T-helper 17 cell (primary cell): ENCODE measurements at regions not wholly inside any gene's neighbourhood (a gene's known extent, or its start where the extent isn't known, plus 50 kb on each side); places are given as distances from the start of the nearest gene placed in this dataset.
"Not testable (repeated sequence)": the region's sequence is repeated elsewhere in the genome, so short reads cannot be mapped to it uniquely, and the experiment has no call there.

Experiments
- ATAC-seq: fragments of 150-1000 bp; cut with Tn5 transposase; 2 replicates; pipeline ENCODE4 v1.10.0; 2021; ENCODE audit warnings: mild to moderate bottlenecking, moderate library complexity
- DNase-seq, 3 donors: peaks; one replicate each; pipeline versions ENCODE4 v3.0.0 to v3.0.0-alpha.2; 2020 to 2021
- H3K9me3 ChIP-seq: one replicate; pipeline ENCODE4 v1.7.0; 2013; ENCODE audit warnings: low read length, mild to moderate bottlenecking; ENCODE audit not compliant: control insufficient read depth, poor library complexity, severe bottlenecking
- H3K27ac Mint-ChIP-seq: one replicate; pipeline ENCODE4 v1.8.0; 2022; ENCODE audit warnings: mild to moderate bottlenecking, moderate library complexity, mixed read lengths
- H3K27me3 Mint-ChIP-seq: one replicate; pipeline ENCODE4 v1.8.0; 2022; ENCODE audit warnings: mixed read lengths
- H3K36me3 Mint-ChIP-seq: one replicate; pipeline ENCODE4 v1.8.0; 2022; ENCODE audit warnings: low read depth, mixed read lengths
- H3K4me1 Mint-ChIP-seq: one replicate; pipeline ENCODE4 v1.8.0; 2022; ENCODE audit warnings: mild to moderate bottlenecking, mixed read lengths
- H3K4me3 Mint-ChIP-seq: one replicate; pipeline ENCODE4 v1.8.0; 2022; ENCODE audit warnings: mild to moderate bottlenecking, moderate library complexity, mixed read lengths

DNA sequence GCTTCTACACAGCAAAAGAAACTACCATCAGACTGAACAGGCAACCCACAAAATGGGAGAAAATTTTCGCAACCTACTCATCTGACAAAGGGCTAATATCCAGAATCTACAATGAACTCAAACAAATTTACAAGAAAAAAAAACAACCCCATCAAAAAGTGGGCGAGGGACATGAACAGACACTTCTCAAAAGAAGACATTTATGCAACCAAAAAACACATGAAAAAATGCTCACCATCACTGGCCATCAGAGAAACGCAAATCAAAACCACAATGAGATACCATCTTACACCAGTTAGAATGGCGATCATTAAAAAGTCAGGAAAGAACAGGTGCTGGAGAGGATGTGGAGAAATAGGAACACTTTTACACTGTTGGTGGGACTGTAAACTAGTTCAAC lies 171.8 kb upstream of the IL12B start:
- not testable (repeated sequence) for DNase-seq, H3K27me3 Mint-ChIP-seq, H3K4me3 Mint-ChIP-seq, H3K36me3 Mint-ChIP-seq, H3K9me3 ChIP-seq, H3K4me1 Mint-ChIP-seq, H3K27ac Mint-ChIP-seq, ATAC-seq

GRCh38 chr5:159503236-159503635 lies 172.9 kb upstream of the IL12B start:
- Mint-ChIP-seq H3K36me3 (peaks cover 2% of the 10 kb centered on the region), H3K27me3 (no peaks in the 10 kb centered on the region), H3K4me3 (no peak overlapping the region), H3K27ac (no peak overlapping the region), H3K4me1 (no peaks in the 10 kb centered on the region)
- no peaks in the 10 kb centered on the region for H3K9me3 ChIP-seq
- ATAC-seq, result no peak
- no peak for DNase-seq

DNA sequence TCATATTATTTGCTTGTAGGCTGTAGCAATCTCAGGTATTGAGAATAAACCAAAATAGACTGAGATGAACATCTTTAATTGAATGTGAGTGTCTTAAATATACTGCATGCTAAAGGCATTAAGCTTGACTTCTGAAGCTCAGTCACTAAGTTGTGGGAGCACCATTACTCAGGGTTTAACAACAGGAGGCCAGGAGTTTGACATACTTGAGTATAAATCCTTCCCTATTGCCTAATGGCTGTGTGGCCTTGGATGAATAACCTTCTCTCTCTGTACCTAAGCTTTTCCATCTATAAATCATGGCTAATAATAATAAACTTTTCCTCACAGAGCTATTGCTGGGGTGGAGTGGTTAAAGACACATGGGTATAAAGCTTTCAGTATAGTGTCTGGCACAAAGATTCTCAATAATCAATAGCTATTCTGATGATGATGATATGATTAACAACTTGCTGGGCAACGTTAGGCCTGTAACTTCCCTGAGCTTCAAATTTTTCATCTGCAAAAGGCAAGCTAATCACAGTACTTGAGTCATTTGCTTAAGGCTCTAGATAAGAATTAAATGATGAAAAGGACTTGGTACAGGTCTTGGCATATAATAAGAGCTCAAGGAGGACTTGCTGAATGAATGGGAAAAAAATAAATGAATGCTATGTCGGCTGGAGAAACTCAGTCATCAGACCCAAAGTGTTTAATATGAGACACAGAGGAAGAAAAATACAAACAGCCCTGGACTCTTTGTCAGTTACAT lies 174.0 kb upstream of the IL12B start:
- no peaks in the 10 kb centered on the region for H3K9me3 ChIP-seq
- Mint-ChIP-seq H3K4me3 (no peak overlapping the region), H3K4me1 (peaks cover 3% of the 10 kb centered on the region), H3K27me3 (no peaks in the 10 kb centered on the region), H3K36me3 (peaks cover 2% of the 10 kb centered on the region), H3K27ac (no peak overlapping the region)
- DNase-seq (no peak), ATAC-seq (no peak)

DNA sequence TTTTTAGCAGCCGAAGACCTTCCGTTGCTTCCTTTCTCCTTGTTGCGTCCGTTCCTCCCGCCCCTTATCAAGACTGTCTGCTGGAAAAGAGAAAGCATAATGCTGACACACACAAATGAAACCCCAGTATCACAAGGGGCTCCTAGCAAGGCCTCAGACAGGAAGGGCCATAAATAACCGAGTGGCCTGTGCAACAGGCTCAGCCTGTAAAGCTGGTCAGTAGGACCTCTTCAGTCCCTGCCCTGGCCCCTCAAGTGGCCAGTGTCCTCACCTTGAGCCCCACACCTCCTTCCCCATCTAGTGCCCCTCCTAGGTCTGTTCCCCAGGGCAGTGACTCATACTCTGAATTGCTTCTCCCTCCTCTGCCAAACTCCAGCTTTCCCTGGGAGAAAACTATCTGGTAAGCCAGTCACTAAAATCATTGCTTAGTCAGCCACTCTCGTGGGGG lies 174.6 kb upstream of the IL12B start:
- no peak for ATAC-seq
- Mint-ChIP-seq H3K4me1 (peaks cover 3% of the 10 kb centered on the region), H3K4me3 (no peak overlapping the region), H3K36me3 (peaks cover 2% of the 10 kb centered on the region), H3K27me3 (no peaks in the 10 kb centered on the region), H3K27ac (no peak overlapping the region)
- no peaks in the 10 kb centered on the region for H3K9me3 ChIP-seq
- DNase-seq, result no peak

- H3K36me3 Mint-ChIP-seq, result no peaks in the 10 kb centered on the region
- no peak overlapping the region for H3K27ac Mint-ChIP-seq
- H3K4me1 Mint-ChIP-seq, result peaks cover 3% of the 10 kb centered on the region
- H3K27me3 Mint-ChIP-seq, result peaks cover 2% of the 10 kb centered on the region
- DNase-seq (no peak), ATAC-seq (no peak)
- H3K9me3 ChIP-seq, result no peaks in the 10 kb centered on the region
- no peak overlapping the region for H3K4me3 Mint-ChIP-seq
Observed at GRCh38 chr5:159507055-159507454, 176.8 kb upstream of the IL12B start.

GRCh38 chr5:159507661-159508060 lies 177.4 kb upstream of the IL12B start:
- H3K9me3 ChIP-seq, result no peaks in the 10 kb centered on the region
- DNase-seq (no peak), ATAC-seq (no peak)
- Mint-ChIP-seq H3K27me3 (peaks cover 8% of the 10 kb centered on the region), H3K27ac (no peak overlapping the region), H3K36me3 (no peaks in the 10 kb centered on the region), H3K4me3 (no peak overlapping the region), H3K4me1 (peaks cover 3% of the 10 kb centered on the region)

- no peak overlapping the region for H3K27ac Mint-ChIP-seq
- H3K4me1 Mint-ChIP-seq, result peaks cover 3% of the 10 kb centered on the region
- H3K27me3 Mint-ChIP-seq, result peaks cover 15% of the 10 kb centered on the region
- no peaks in the 10 kb centered on the region for H3K36me3 Mint-ChIP-seq
- H3K9me3 ChIP-seq, result no peaks in the 10 kb centered on the region
- H3K4me3 Mint-ChIP-seq, result no peak overlapping the region
- no peak for DNase-seq
- no peak for ATAC-seq
Observed at GRCh38 chr5:159508344-159508743, 178.1 kb upstream of the IL12B start.

- Mint-ChIP-seq H3K27ac (no peak overlapping the region), H3K4me3 (no peak overlapping the region), H3K27me3 (peaks cover 22% of the 10 kb centered on the region), H3K4me1 (peaks cover 3% of the 10 kb centered on the region), H3K36me3 (no peaks in the 10 kb centered on the region)
- ATAC-seq (no peak), DNase-seq (no peak)
- H3K9me3 ChIP-seq, result no peaks in the 10 kb centered on the region
Observed at GRCh38 chr5:159509002-159509660, 178.8 kb upstream of the IL12B start.

DNA sequence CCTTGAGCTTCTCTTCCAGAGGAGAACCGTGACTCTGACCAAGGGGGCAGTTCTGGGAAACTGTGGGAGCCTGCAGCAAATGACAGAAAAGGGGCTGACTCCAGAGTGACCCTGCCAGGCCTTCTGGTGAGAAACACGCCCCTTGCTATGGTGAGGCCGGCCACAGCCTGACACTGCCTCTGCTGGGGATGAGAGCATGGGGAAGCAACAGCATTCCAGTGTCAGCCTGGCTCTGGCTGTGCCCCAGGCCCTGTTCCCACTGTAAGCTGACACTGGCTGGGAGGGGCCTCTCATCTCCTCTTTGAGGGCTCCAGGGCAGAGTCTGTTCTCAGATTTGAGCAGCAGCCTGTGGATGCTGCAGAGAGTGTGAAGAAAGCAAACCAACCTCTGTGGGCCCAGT lies 180.0 kb upstream of the IL12B start:
- H3K9me3 ChIP-seq, result no peaks in the 10 kb centered on the region
- Mint-ChIP-seq H3K4me3 (no peak overlapping the region), H3K27me3 (peaks cover 31% of the 10 kb centered on the region), H3K4me1 (peaks cover 3% of the 10 kb centered on the region), H3K27ac (no peak overlapping the region), H3K36me3 (no peaks in the 10 kb centered on the region)
- no peak for ATAC-seq
- DNase-seq, result no peak

DNA sequence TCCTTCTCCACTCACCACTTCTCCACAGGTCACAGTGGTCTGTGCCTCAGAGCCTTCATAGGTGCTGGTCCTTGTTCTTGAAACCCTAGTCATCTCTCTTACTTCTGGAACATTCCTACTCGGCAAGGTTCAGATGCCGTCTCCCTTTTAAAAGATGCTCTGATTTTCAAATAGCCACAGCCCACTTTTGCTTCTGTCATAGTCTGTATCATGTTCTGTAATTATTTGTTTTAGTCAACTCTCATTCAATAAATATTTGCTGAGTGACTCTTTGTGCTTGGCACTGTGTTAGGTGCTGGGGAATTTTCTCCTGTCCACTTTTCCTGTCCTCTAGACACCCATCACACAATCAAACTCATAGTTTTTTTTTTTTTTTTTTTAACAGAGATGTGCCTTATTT lies 181.3 kb upstream of the IL12B start:
- H3K4me1 Mint-ChIP-seq, result peaks cover 6% of the 10 kb centered on the region
- no peaks in the 10 kb centered on the region for H3K36me3 Mint-ChIP-seq
- no peak overlapping the region for H3K4me3 Mint-ChIP-seq
- H3K27ac Mint-ChIP-seq, result no peak overlapping the region
- ATAC-seq (no peak), DNase-seq (no peak)
- peaks cover 35% of the 10 kb centered on the region for H3K27me3 Mint-ChIP-seq
- no peaks in the 10 kb centered on the region for H3K9me3 ChIP-seq

- no peak for ATAC-seq
- no peaks in the 10 kb centered on the region for H3K36me3 Mint-ChIP-seq
- peaks cover 6% of the 10 kb centered on the region for H3K4me1 Mint-ChIP-seq
- peaks cover 35% of the 10 kb centered on the region for H3K27me3 Mint-ChIP-seq
- H3K4me3 Mint-ChIP-seq, result no peak overlapping the region
- H3K27ac Mint-ChIP-seq, result no peak overlapping the region
- no peaks in the 10 kb centered on the region for H3K9me3 ChIP-seq
- no peak for DNase-seq
Observed at GRCh38 chr5:159512064-159512463, 181.8 kb upstream of the IL12B start.

DNA sequence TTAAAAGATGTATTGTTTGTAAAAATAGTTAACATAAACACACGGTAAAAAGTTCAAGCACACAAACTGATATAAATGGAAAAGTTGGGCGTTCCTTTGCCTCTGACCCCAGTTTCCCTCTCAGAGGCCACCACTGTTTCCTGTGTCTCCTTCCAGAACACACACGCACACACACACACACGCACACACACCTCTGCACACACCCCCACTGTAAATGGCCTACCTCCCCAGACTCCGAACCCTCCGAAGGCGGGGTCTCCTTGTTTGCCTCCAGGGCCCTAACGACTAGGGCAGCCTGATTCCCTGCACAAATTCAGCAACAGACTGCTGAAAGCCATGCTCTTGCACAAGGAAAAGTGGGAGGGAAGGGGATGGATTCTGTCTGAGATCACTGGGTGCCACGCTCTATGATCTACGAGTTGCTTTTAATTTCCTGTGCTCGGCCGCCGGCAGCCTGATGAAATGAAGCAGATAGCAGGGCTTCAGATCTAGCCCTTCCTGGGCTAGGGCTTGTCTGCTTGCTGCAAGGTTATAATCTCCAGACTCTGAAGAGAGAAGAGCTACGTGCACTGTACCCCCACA lies 184.0 kb upstream of the IL12B start:
- no peak for DNase-seq
- Mint-ChIP-seq H3K27me3 (peaks cover 42% of the 10 kb centered on the region), H3K4me1 (peaks cover 7% of the 10 kb centered on the region), H3K4me3 (no peak overlapping the region), H3K36me3 (no peaks in the 10 kb centered on the region), H3K27ac (no peak overlapping the region)
- no peaks in the 10 kb centered on the region for H3K9me3 ChIP-seq
- ATAC-seq, result no peak

DNA sequence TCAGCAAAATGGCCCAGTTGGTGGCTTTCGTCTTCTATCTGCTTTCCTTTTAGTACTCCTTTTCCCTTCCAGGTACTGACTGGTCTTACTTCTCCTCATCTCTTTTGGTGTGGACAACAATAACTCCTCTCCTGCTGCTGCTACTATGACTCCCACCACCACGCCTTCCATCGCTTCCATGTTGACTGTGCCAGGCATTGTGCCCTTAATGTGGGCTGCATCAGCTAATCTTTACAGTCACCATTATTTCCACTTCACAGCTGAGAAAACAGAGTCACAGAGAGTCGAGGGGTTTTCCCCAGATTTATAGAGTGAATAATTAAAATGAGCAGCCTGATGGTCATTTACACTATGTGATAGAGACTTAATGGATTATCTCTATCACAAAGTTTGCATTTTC lies 184.9 kb upstream of the IL12B start:
- Mint-ChIP-seq H3K27ac (no peak overlapping the region), H3K4me1 (peaks cover 7% of the 10 kb centered on the region), H3K4me3 (no peak overlapping the region), H3K27me3 (peaks cover 42% of the 10 kb centered on the region), H3K36me3 (no peaks in the 10 kb centered on the region)
- H3K9me3 ChIP-seq, result no peaks in the 10 kb centered on the region
- ATAC-seq, result no peak
- no peak for DNase-seq
